AG10803 (cell line): ENCODE measurements at regions not wholly inside any gene's neighbourhood (a gene's known extent, or its start where the extent isn't known, plus 50 kb on each side); places are given as distances from the start of the nearest gene placed in this dataset.
A peak's percentile ranks its signal among the peaks of the same experiment; 100 is the strongest.

ENCODE experiments used
- DNase-seq: peaks from one replicate; pipeline ENCODE4 v3.0.0; 2010; ENCODE audit warnings: low read depth
- H3K4me3 ChIP-seq: 2 replicates; pipeline ENCODE4 v1.5.1; 2011; ENCODE audit warnings: mild to moderate bottlenecking, low read length, control low read depth
- CTCF ChIP-seq: conservative IDR thresholded peaks from 2 replicates; pipeline ENCODE4 v1.5.1; 2011; ENCODE audit warnings: mild to moderate bottlenecking, low read length, control low read depth, inconsistent platforms

- DNase-seq: peak; percentile 53
- TF ChIP-seq CTCF: no peak
- H3K4me3 ChIP-seq: peak overlapping the region; percentile 4; the same call in 1 of the 2 replicates
Observed at GRCh38 chr2:37582481-37583220, 88.8 kb downstream of the CDC42EP3 start.

GRCh38 chr2:37583402-37583801, 88.0 kb downstream of the CDC42EP3 start:
- no peak overlapping the region for H3K4me3 ChIP-seq
- peak; percentile 34 for DNase-seq
- TF ChIP-seq CTCF: no peak

GRCh38 chr2:37583867-37584266, 87.6 kb downstream of the CDC42EP3 start:
- no peak for TF ChIP-seq CTCF
- peak; percentile 62 for DNase-seq
- H3K4me3 ChIP-seq: no peak overlapping the region

GRCh38 chr2:37585295-37585908, 86.0 kb downstream of the CDC42EP3 start:
- H3K4me3 ChIP-seq: no peak overlapping the region
- TF ChIP-seq CTCF: no peak
- no peak for DNase-seq

GRCh38 chr2:37585982-37586621, 85.3 kb downstream of the CDC42EP3 start:
- DNase-seq: peak; percentile 95
- H3K4me3 ChIP-seq: no peak overlapping the region

GRCh38 chr2:37586663-37587317, 84.7 kb downstream of the CDC42EP3 start:
- H3K4me3 ChIP-seq: no peak overlapping the region
- DNase-seq: no peak

More at GRCh38 chr2:37585982-37586621, 85.3 kb downstream of the CDC42EP3 start:
- TF ChIP-seq CTCF: no peak

More at GRCh38 chr2:37586663-37587317, 84.7 kb downstream of the CDC42EP3 start:
- TF ChIP-seq CTCF: no peak
